C1 segment of cervical spinal cord (tissue), 14 donors: ENCODE measurements at regions not wholly inside any gene's neighbourhood (a gene's known extent, or its start where the extent isn't known, plus 50 kb on each side); places are given as distances from the start of the nearest gene placed in this dataset.
"Not testable (repeated sequence)": the region's sequence is repeated elsewhere in the genome, so short reads cannot be mapped to it uniquely, and the experiment has no call there.

Experiments used
- DNase-seq, 14 donors: peaks; one replicate each; lab custom pipeline; 2025; lab: John Stamatoyannopoulos, UW

GRCh38 chr9:82382887-82383616 is 394.5 kb downstream of the SPATA31D1 start:
- DNase-seq: no peak

GRCh38 chr9:82385633-82386032 is 397.1 kb downstream of the SPATA31D1 start:
- DNase-seq: no peak

GRCh38 chr9:82397534-82397933 is 409.0 kb downstream of the SPATA31D1 start:
- DNase-seq: no peak

- no peak for DNase-seq
Measured at GRCh38 chr9:82404196-82404870, 415.8 kb downstream of the SPATA31D1 start.

GRCh38 chr9:82404881-82405280 is 416.3 kb downstream of the SPATA31D1 start:
- DNase-seq: no peak

- no peak for DNase-seq
Measured at GRCh38 chr9:82406456-82407085, 418.0 kb downstream of the SPATA31D1 start.

GRCh38 chr9:82410306-82410705 is 421.7 kb downstream of the SPATA31D1 start:
- no peak for DNase-seq

GRCh38 chr9:82410866-82411265 is 422.3 kb downstream of the SPATA31D1 start:
- DNase-seq: no peak

GRCh38 chr9:82412586-82413305 is 424.2 kb downstream of the SPATA31D1 start:
- no peak for DNase-seq

GRCh38 chr9:82417501-82417900 is 428.9 kb downstream of the SPATA31D1 start:
- no peak for DNase-seq

GRCh38 chr9:82418334-82418733 is 429.8 kb downstream of the SPATA31D1 start:
- no peak for DNase-seq

GRCh38 chr9:82419696-82420486 is 431.3 kb downstream of the SPATA31D1 start:
- DNase-seq: no peak

- no peak for DNase-seq
Measured at GRCh38 chr9:82421498-82421897, 432.9 kb downstream of the SPATA31D1 start.

GRCh38 chr9:82423700-82424099 is 435.1 kb downstream of the SPATA31D1 start:
- DNase-seq: no peak

- no peak for DNase-seq
Measured at GRCh38 chr9:82424599-82425120, 436.1 kb downstream of the SPATA31D1 start.

- DNase-seq: no peak
Measured at GRCh38 chr9:82431121-82431520, 442.5 kb downstream of the SPATA31D1 start.

- DNase-seq: not testable (repeated sequence)
Measured at GRCh38 chr9:82433290-82433931, 444.8 kb downstream of the SPATA31D1 start.

- no peak for DNase-seq
Measured at GRCh38 chr9:82436475-82436874, 447.9 kb downstream of the SPATA31D1 start.

- DNase-seq: not testable (repeated sequence)
Measured at GRCh38 chr9:82437183-82437582, 448.6 kb downstream of the SPATA31D1 start.

- no peak for DNase-seq
Measured at GRCh38 chr9:82438581-82438980, 450.0 kb downstream of the SPATA31D1 start.
